Keratinocyte (primary cell): ENCODE measurements at regions not wholly inside any gene's neighbourhood (a gene's known extent, or its start where the extent isn't known, plus 50 kb on each side); places are given as distances from the start of the nearest gene placed in this dataset.

ENCODE experiments used
- DNase-seq: peaks from one replicate; pipeline ENCODE4 v3.0.0-alpha.2; 2011; ENCODE audit warnings: low read depth, missing footprints, low spot score
- FAIRE-seq: peaks from 2 replicates; lab custom pipeline; 2011; peaks lifted over from hg19 to GRCh38; lab: Jason Lieb, UNC
- H2AFZ ChIP-seq: 2 replicates; pipeline ENCODE4 v1.6.0; 2012; ENCODE audit warnings: low read length, control low read depth, inconsistent platforms; ENCODE audit not compliant: control insufficient read depth
- H3K27ac ChIP-seq: 2 replicates; pipeline ENCODE4 v1.5.1; 2011; ENCODE audit warnings: low read length; ENCODE audit not compliant: control insufficient read depth, insufficient read depth
- H3K27me3 ChIP-seq: 3 replicates; pipeline ENCODE4 v1.6.0; 2011; ENCODE audit warnings: low read length; ENCODE audit not compliant: control insufficient read depth, insufficient read depth; ENCODE audit errors: extremely low read depth
- H3K36me3 ChIP-seq, 2 experiments: 2 replicates in 1 of 2; 3 replicates in 1 of 2; pipeline ENCODE4 v1.5.1; 2011; ENCODE audit warnings: low read length in 2 of 2, mild to moderate bottlenecking in 1 of 2; ENCODE audit not compliant: control insufficient read depth in 2 of 2, insufficient read depth in 2 of 2; ENCODE audit errors: extremely low read depth in 1 of 2
- H3K4me1 ChIP-seq: 3 replicates; pipeline ENCODE4 v1.5.1; 2011; ENCODE audit warnings: low read length; ENCODE audit not compliant: control insufficient read depth, insufficient read depth; ENCODE audit errors: extremely low read depth
- H3K4me2 ChIP-seq: 3 replicates; pipeline ENCODE4 v1.6.0; 2011; ENCODE audit warnings: low read depth, low read length; ENCODE audit not compliant: control insufficient read depth, insufficient read depth; ENCODE audit errors: extremely low read depth
- H3K4me3 ChIP-seq, 3 experiments: fragments of 200-600 bp in 1 of 3; sonication (generic) in 1 of 3; 2 replicates in 2 of 3; 3 replicates in 1 of 3; pipeline ENCODE4 v1.5.1; 2011 to 2016; ENCODE audit warnings: low read length in 3 of 3, mild to moderate bottlenecking in 3 of 3, control low read depth in 2 of 3, inconsistent platforms in 1 of 3, low read depth in 1 of 3, mixed read lengths in 1 of 3, mixed run types in 1 of 3, moderate library complexity in 1 of 3; ENCODE audit not compliant: control insufficient read depth in 2 of 3, insufficient read depth in 2 of 3; ENCODE audit errors: extremely low read depth in 1 of 3
- H3K79me2 ChIP-seq: 2 replicates; pipeline ENCODE4 v1.6.0; 2012; ENCODE audit warnings: low read length; ENCODE audit not compliant: control insufficient read depth, insufficient read depth
- H3K9ac ChIP-seq: 3 replicates; pipeline ENCODE4 v1.6.0; 2011; ENCODE audit warnings: low read length; ENCODE audit not compliant: control insufficient read depth, insufficient read depth; ENCODE audit errors: extremely low read depth
- H3K9me1 ChIP-seq: 3 replicates; pipeline ENCODE4 v1.6.0; 2011; ENCODE audit warnings: low read length; ENCODE audit not compliant: control insufficient read depth, insufficient read depth; ENCODE audit errors: extremely low read depth
- H3K9me3 ChIP-seq: 2 replicates; pipeline ENCODE4 v1.5.1; 2012; ENCODE audit warnings: low read depth, low read length; ENCODE audit not compliant: control insufficient read depth
- H4K20me1 ChIP-seq: 3 replicates; pipeline ENCODE4 v1.6.0; 2011; ENCODE audit warnings: low read length; ENCODE audit not compliant: control insufficient read depth, insufficient read depth; ENCODE audit errors: extremely low read depth
- CTCF ChIP-seq, 3 experiments: IDR thresholded peaks in 1 of 3; conservative IDR thresholded peaks in 1 of 3; optimal IDR thresholded peaks in 1 of 3; 2 replicates in 2 of 3; 3 replicates in 1 of 3; pipeline versions ENCODE3 to v1.5.1; 2011; ENCODE audit warnings: low read length in 3 of 3, mild to moderate bottlenecking in 3 of 3, moderate library complexity in 2 of 3, control low read depth in 1 of 3, inconsistent platforms in 1 of 3; ENCODE audit not compliant: insufficient read depth in 2 of 3; ENCODE audit errors: extremely low read depth in 1 of 3
- EZH2 ChIP-seq: IDR thresholded peaks from one replicate; pipeline ENCODE4 v1.6.1; 2012; ENCODE audit warnings: inconsistent platforms, mild to moderate bottlenecking, low read length, moderate library complexity
- dilution Hi-C: fragments of 300-500 bp; cut with MboI; formaldehyde crosslinking; loops from one replicate; pipeline ENCODE4 v1.7.0; 2020; ENCODE audit warnings: low sequenced_read_pairs; ENCODE audit not compliant: extremely low pct_ligation_motif_present

DNA sequence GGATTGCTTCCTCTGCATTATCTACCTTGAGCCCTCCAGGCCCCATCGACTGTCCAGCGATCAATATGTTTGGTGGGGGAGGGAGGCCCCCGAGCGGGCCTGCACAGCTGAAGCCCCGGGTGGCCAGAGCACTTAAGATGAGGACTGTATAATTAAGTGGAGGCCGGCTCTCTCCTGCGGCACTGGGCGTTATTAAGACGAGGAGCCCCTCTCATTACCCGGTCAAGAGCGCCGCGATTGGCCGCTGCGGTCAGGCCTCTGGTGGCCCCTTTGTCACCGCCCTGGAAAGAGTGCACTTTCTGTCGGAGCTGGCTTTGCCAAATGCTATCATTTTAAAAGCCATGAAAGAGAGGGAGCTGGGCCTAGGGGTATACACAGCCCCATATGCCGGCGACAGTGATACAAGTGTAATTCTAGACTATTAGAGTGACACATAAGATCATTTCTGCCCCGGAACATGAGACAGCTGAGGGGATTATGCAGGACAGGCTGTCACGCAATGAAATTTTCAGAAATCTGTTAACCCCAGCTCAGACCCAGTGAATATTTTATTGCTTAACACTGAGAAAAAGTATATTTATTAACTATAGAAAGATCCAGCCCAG is 106.3 kb upstream of the IRX1 start:
- Histone ChIP-seq H3K4me2 (no peak overlapping the region), H4K20me1 (no peaks in the 10 kb centered on the region), H3K9me3 (no peaks in the 10 kb centered on the region), H3K79me2 (no peaks in the 10 kb centered on the region), H3K27ac (no peak overlapping the region), H3K27me3 (no peaks in the 10 kb centered on the region), H3K9ac (no peak overlapping the region), H3K4me3 (no peak overlapping the region), H2AFZ (no peak overlapping the region), H3K36me3 (no peaks in the 10 kb centered on the region), H3K9me1 (no peaks in the 10 kb centered on the region), H3K4me1 (no peaks in the 10 kb centered on the region)
- no peak for FAIRE-seq
- TF ChIP-seq EZH2 = no peak
- dilution Hi-C loops = no loop called here
- DNase-seq = no peak

DNA sequence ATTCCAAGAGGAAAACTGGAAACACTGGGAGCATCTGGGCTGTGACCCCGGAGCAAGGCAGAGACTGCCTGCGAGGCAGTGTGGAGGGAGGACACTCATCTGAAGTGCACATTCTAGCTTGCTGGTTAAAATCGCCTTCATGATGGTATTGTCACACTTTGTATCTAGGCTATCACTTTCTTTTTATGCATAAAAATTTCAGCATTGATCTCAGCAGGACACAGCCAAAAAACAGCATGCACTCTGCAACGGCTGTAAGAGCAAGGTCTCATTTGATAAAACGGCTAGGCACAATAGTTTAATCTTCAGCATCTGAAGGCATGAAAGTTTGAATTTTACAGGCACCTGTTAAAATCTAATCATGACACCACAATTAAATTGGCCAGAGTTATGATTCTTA is 110.8 kb upstream of the IRX1 start:
- H3K9ac ChIP-seq = no peak overlapping the region
- H3K4me2 ChIP-seq = no peak overlapping the region
- H3K9me3 ChIP-seq = peaks cover 4% of the 10 kb centered on the region
- H4K20me1 ChIP-seq = no peaks in the 10 kb centered on the region
- no peaks in the 10 kb centered on the region for H3K36me3 ChIP-seq
- H3K9me1 ChIP-seq = no peaks in the 10 kb centered on the region
- H3K4me3 ChIP-seq = no peak overlapping the region
- no peak overlapping the region for H3K27ac ChIP-seq
- no peaks in the 10 kb centered on the region for H3K79me2 ChIP-seq
- TF ChIP-seq CTCF (optimal IDR thresholded peaks at IDR 0.05 in 1 of 3, IDR thresholded peaks at IDR 0.05 in 1 of 3, conservative IDR thresholded peaks at IDR 0.05 in 1 of 3; ENCODE audit: extremely low read depth in 1 of 3, insufficient read depth in 2 of 3, low read length in 3 of 3) = no peak
- no peak for TF ChIP-seq EZH2
- FAIRE-seq (no peak), DNase-seq (no peak)
- H2AFZ ChIP-seq = no peak overlapping the region
- H3K27me3 ChIP-seq = no peaks in the 10 kb centered on the region
- no peaks in the 10 kb centered on the region for H3K4me1 ChIP-seq
- dilution Hi-C loops = no loop called here

DNA sequence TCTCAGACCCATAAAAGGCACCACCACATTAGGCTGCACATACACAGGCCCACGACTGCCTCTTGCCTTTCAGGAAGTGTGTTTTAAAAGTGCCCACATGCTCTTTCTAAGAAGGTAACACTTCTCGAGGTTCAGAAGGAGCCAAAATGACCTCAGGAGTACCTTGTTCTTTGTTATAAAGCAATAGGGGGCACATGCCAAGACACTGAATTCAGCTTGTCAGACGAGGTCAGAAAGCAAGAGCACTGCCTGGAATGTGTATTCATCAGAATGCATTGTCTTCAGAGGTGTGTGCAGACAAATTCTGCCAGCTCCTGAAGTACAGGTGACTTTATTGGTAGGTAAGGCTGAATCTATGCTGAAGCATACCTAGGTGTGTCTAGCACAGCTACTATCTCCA is 114.5 kb upstream of the IRX1 start:
- TF ChIP-seq CTCF (optimal IDR thresholded peaks at IDR 0.05 in 1 of 3, IDR thresholded peaks at IDR 0.05 in 1 of 3, conservative IDR thresholded peaks at IDR 0.05 in 1 of 3; ENCODE audit: extremely low read depth in 1 of 3, insufficient read depth in 2 of 3, low read length in 3 of 3) (no peak), EZH2 (no peak)
- no peak overlapping the region for H2AFZ ChIP-seq
- H3K79me2 ChIP-seq = no peaks in the 10 kb centered on the region
- H3K4me2 ChIP-seq = no peak overlapping the region
- H3K27ac ChIP-seq = no peak overlapping the region
- FAIRE-seq = no peak
- H3K9me1 ChIP-seq = no peaks in the 10 kb centered on the region
- H3K4me1 ChIP-seq = no peaks in the 10 kb centered on the region
- no peaks in the 10 kb centered on the region for H3K36me3 ChIP-seq
- H3K9me3 ChIP-seq = peaks cover 4% of the 10 kb centered on the region
- DNase-seq = no peak
- H3K4me3 ChIP-seq = no peak overlapping the region
- H3K9ac ChIP-seq = no peak overlapping the region
- dilution Hi-C loops = no loop called here
- H3K27me3 ChIP-seq = no peaks in the 10 kb centered on the region
- H4K20me1 ChIP-seq = no peaks in the 10 kb centered on the region
